Hepatic stellate cell (primary cell): ENCODE measurements at regions not wholly inside any gene's neighbourhood (a gene's known extent, or its start where the extent isn't known, plus 50 kb on each side); places are given as distances from the start of the nearest gene placed in this dataset.
"Not testable (repeated sequence)": the region's sequence is repeated elsewhere in the genome, so short reads cannot be mapped to it uniquely, and the experiment has no call there.

Experiments
- DNase-seq: peaks from one replicate; pipeline ENCODE4 v3.0.0; 2011; ENCODE audit warnings: low spot score

DNA sequence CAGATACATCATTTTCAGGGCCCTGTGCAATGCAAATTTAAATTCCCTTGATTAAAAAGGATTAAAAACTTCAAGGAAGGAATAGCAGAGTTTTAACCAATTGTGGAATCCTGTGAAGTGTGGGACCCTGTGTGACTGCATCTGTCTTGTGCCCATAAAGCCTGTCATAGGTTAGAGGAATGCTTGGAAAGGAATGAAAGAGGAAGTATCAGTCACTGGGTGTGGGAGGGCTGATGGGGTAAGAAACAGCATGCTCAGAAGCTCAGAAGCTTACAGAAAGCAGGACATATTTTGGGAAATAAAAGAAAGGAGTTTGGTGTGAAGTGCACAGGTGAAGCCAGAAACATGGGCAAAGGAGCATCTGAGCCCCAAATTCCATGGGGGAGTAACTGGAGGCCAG is 150.8 kb upstream of the ETV3 start:
- DNase-seq = no peak

DNA sequence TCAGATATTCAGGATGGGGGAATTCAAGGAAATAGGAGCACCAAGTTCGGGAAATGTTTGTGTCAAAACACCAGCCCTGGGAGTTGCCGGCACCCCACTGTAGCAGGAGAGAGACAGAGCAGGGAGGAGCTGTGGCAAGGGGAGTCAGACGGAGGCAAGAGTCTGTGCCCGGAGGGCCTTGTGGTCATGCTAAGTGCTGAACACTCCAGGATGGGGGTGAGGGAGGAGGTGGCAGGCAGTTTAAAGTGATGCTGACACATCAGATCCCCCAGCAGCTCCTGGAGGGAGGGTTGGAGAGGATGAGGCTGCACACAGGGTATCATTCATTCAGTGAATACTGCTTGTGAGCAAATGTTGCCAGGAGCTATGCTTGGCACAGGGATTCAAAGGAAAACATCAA is 150.3 kb upstream of the ETV3 start:
- DNase-seq = no peak

DNA sequence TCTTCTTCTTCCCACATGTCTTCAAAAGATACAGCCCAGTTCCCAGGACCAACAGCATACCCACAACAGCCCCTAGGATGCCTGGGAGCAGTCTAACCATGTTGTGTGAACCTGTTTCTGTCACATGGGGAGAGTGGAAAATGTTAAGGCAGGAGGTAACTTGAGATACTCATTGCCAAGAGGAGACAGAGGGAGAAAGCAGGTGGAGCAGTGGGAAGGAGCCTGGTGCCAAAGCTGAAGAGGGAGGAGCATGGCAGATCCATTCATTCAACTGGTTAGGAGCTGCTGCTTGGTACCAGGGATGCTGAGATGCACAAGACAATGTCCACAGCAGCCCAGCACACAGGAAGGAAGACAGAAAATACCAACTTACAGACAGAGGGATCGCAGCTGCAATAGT is 149.8 kb upstream of the ETV3 start:
- DNase-seq = no peak

DNA sequence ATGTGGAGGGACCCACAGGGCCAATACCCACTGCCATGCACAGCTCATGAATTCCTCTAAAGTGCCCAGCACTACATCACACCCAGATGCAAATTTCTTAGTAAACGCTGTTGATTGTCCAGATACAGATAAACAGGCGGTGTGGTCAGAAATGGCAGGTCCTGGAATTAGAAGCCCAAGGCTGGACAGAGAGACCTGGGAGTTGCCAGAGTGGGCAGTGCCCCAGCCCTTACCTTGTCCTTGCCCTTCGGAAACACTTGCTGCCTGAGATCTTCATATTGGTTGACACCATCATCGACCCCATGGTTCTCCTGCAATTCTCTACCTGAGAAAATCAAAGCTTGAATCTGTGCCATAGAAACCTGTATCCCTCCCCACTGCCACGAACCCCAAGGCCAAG is 149.3 kb upstream of the ETV3 start:
- DNase-seq = no peak

DNA sequence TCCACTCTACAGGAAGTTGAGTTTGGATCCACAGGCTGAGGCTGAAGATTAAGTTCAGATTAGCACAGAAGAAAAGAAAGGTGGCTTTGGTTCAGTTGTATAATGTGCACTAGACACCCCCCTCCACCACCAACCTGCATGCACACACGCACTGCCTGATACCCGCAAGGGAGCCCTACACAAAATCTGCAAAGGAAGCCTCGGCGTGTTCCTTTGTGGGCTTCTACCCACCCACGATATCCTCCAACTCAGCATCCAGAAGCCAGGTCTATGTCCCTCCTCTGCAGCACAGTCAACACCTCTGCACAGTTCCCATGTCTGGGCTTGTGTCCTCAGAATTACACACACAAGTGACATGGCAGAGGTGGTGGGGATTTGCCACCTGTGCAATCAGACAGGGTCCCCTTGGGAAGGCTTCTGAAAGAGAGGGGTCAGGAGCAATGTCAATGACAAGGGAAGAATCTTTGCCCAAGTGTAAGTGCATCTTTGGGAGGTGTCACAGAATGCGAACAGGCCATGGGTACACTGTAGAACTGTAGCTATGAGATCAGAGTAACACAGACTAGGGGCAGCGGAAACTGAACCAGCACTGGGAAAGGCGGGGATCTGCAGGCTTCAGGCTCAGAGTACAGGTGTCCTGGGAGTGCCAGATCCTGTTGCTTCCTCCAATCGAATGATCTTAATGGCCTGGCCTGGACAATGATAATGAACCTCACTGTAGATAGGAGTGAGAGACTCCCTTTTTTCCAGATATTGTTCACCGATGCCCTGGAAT is 148.6 kb upstream of the ETV3 start:
- no peak for DNase-seq

DNA sequence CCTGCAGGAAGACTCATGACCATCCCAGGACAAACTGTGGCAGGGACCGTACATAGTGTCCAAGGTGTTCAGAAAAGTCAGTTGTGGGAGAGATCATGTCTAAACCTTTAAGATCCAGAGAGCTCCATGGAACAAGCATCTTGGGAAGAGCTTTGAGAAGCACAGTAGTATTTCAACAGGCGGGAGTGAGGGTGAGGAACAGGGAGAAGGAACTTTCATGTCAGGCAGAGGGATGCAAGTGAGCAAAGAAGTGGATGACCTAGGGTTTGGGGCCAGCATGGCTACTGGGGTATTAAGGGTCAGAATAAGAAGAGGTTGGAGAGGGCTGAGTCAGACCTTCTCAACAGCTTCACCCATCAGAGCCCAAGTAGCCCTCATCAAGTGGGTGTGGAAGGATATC is 147.9 kb upstream of the ETV3 start:
- DNase-seq = no peak

DNA sequence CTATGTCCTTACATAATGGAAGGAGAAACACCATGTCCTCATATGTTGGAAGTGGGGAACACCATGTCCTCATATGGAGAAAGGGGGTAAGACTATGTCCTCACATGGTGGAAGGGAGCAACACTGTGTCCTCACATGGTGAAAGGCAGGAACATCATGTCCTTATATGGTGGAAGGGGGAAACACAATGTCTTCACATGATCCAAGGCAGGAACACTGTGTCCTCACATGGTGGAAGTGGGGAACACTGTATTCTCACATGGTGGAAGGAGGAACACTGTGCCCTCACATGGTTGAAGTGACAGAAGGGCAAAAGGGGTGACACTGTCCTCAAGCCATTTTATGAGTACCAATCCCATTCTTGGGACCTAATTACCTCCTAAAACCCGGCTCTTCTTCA is 146.3 kb upstream of the ETV3 start:
- DNase-seq = no peak

DNA sequence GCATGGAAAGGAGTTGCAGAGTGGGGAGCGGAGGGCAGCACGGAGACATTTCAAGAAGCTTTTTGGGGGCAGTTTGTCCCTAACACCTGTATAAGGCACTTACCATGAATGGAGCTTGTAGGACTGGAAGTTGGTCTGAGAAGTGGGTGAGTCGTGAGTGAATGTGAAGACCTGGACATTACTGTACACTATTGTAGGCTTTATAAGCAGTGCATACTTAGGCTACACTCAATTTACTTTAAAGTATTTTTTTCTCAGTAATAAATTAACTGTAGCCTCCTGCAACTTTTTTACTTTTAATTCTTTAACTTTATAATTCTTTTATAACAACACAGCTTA is 141.6 kb upstream of the ETV3 start:
- DNase-seq = no peak

DNA sequence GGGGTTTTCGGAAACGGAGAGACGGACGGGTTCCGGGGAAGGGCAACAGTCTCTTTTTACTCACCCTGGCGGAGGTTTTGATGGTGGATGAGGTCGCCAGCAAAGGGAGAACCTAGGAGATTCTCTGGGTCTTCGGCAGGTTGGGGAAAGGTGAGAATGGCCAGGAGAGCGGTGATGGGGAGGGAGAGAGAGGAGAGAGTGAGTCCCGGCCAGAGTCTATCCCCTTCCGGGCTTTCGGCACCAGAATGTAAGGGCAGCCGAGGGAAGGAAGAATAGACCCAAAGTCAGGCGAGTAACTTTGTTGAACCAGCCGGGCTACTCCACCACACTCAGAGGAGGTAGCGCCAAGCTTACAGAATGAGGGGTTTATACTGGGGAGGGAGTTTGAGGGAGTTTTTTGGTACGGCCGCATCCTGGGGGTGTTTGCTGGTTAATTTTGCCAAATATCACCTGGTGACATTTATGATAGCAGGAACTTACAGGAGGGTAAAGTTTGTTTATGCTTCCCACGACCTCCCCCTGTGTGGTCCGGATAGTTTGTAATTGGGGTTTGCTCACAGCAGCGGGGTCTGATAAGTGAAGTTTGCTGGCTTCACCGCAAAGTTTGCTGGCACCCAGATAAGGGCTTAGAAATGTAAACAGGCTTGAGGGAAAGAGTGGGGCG is 141.1 kb upstream of the ETV3 start:
- no peak for DNase-seq

DNA sequence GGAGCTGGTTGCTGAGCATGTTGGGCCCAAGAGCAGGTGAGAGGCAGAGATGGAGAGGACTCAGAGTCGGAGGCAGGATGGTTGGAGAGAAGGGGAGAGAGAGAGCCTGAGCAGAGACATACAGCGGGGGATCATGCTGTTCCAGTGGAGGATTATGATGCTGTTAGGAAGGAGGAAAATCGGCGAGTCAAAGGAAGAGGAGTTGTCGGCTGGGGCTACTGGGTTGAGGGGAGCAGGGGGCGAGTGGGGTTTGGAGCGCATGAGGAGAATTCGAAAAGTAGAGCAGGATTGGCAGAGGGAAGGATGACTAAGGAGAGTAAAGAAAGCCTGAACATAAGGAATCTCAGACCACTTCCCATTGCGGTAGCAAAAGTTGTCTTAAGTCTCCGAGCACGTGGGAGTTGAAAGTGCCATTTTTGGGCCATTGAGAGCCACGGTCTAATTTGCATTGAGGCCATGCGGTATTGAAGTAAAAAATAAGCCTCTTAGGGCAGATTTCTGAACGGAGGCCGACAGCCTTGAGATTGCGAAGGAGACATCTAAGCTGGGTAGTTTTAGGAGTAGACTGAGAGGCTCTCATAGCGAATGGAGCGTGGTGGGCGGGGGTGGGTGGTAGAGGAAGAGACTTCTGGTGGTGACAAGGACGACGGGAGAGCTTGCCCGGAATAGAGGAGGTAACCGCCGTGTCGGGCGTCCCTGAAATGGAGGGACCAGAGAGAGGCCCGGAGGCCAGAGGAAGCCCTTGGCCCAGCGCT is 140.4 kb upstream of the ETV3 start:
- DNase-seq = no peak

DNA sequence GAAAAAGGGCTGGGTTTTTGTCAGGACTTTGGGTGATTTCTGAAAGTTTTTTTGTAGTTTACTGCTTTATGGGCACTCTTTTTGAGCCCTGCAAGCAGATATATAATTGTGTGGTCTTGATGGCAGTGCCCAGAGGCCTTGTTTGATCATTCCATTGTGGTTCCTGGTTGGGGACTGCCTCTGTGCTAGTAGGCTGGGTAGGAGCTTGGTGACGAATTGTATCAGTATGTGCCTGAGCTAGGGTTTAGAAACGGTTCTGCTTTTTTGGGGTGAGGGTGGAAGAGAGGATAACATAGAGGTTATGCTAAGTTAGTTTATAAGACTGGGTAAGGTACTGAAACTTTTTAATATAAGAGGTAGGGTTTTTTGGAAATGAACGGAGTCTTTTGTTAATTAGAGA is 139.7 kb upstream of the ETV3 start:
- no peak for DNase-seq

DNA sequence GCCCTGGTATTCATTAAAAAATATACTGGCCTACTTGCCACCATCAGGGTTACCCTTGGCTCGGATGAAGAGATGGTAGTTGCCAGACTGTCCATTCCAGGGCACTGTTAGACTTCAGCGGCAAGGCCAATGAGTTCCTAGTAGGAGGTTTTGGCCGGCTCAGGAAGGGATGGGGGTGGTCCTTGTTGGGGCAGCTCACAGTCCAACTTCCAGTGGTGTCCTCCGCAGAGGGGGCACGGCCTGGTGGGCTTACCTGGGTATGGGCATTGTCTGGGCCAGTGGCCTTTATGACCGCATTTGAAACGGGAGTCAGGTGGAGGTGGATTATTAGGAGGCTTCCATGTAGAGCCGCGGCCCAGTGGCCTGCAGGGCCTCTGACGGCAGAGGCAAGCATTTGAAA is 139.1 kb upstream of the ETV3 start:
- no peak for DNase-seq

DNA sequence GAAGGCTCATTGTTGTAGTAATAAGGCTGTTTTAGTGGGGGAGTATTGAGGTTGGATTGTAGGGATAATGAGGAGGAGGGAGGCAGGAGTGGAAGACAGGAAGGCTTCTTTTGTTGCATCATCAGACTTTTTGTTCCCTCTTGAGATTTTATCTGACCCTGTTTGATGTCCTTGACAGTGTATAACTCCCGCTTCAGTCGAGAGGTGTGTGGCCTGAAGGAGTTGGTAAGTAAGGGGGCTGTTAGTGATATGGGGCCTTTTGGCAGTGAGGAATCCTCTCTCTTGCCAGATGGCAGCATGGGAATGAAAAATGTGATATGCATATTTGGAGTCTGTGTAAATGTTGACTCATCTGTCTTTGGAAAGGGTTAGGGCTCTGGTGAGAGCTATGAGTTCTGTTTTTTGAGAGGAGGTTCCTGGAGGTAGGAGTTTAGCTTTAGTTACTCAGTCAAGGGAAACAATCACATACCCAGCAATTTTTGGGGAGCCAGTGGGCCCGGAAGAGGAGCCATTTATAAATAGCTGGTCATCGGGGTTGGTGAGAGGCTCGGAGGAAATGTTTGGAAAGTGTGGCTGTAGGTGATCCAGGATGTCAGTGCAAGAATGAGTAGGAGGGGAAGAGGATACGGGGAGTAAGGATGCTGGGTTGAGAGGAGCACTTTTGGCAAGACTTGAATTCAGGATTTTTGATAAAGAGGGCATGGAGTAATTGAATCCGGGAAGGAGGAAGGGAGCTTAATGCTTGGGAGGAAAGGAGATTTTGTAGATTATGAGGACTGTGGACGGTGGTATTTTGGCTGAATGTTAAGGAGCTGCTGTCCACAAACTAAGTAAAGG is 136.7 kb upstream of the ETV3 start:
- peak; percentile 21 for DNase-seq

DNA sequence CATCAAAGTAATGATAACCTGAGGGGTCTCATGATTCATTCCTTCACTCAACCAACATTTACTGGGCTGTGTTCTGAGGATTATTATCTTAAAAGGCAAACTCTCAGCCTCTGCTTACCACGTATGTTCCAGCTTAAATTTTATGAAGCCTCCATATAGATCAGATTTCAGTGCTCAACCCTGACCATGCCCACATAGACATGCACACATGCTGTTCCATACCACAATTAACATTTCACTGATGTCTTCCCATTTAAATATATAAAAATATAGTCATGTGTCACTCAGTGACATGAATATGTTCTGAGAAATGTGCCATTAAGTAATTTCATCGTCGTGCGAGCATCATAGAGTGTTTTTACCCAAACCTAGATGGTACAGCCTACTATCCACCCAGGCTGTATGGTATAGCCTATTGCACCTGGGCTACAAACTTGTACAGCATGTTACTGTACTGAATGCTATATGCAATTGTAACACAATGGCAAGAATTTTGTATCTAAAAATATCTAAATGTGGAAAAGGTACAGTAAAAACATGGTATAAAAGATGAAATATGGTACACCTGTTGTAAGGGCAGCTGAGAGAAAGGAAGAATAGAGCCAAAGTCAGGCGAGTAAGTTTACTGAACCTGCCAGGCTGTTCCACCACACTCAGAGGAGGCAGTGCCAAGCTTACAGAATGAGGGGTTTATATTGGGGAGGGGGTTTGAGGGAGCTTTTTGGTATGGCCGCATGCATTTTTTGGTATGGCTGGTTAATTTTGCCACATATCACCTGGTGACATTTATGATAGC is 134.7 kb upstream of the ETV3 start:
- DNase-seq = no peak

DNA sequence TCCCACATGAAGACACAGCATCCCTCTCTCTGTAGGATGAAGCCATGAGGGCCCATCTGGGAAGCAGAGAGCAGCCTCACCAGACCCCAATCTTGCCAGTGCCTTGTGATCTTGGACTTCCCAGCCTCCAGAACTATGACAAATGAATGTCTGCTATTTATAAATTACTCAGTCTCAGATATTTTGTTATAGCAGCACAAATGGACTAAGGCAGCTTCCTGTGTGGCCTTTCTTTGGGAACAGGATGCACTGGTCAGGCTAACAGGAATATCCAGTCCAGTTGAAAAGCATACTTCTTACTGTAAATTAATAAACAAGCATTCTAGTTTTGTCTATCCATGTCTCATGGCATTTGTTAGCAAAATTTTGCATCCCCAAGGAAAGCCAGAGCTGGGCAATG is 134.1 kb upstream of the ETV3 start:
- DNase-seq = no peak

DNA sequence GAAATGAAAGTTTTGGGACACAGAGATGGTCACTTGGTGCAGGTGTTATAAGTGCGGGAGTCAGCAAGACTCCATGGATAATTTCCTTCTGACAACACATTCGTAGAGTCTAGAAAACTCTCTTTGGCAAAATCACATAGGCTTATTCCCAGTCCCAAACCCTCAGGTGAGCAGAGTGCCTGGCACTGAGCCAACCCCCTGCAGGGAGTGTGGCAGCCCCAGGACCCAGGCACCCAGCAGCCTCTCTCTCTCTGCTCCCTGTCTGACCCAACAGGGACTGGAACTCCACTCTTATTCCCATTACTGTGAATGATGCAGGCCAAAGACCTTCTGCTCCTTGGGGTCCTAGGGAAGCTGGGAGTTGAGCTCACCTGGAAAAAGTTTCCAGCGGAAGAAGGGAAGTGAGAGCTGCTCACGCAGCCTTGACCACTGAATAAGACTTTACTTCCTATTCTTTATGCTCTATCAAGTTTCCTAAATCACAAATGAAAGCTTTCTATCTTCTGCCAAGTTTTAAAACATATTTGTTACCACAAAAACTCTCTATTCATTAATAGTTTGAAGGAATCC is 132.6 kb upstream of the ETV3 start:
- DNase-seq = no peak

DNA sequence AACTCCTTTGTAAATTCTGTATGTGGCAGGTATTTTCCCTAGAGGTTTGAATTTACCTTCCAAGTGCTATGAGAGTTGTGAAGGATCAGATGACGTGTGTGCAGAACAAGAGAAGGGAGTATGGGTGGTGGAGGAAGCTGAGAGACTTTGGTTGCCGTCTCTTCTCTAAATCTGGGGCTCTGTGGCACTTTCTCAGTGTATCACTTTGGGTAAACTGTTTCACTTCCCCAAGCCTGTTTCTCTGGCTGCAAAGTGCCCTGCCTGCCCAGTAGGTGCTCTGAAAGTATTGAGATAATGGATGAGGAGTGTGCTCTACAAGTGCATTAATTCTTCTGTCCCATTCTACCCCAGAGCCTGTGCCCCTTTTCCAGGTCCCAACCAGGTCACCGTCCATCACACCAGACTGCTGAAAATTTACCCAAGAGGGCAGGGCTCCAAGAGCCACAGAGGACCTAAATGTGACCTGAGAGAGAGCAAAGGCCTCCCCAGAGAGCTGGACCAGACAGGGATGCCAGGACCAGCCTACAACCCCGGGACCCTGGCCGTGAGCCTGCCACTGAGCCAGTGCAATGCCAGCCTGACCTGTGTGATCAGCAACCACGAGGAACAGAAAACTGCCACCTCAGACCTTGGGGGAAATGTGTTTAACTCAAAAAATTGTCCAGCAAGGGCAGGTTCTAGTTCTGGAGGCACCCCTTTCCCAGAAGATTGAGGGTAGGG is 131.6 kb upstream of the ETV3 start:
- DNase-seq = no peak

DNA sequence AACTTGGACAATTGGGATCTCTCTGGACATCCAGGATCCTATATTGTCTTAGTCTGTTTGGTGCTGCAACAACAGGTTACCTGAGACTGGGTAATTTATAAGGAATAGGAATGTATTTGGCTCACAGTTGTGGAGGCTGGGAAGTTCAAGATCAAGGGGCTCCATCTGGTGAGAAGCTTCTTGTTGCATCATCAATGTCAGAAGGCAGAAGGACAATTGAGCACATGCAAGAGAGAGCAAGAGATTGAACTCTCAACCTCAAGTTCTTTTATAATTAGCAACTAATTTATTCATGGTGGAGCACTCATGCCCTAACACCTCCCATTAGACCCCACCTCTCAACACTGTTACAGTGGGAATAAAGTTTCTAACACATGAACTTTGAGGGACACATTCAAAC is 124.7 kb upstream of the ETV3 start:
- DNase-seq = no peak

DNA sequence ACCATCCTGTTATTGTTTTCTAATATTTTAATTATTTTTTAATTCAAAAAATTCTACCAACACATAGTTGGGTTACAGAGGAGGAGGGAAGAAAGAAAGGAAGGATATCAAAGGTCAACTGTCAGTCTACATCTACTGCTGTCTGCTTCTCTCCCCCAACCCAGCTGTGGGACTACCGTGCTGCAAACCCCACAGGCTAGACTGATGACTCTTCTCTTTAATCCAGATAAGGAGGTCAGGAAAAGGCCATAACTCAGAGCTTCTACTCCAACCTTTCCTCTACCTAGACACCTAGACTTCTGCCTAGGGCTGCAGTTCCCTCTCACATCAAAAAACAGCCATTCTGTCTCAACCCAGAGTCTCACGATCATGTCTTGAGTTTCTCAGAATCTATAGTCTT is 124.2 kb upstream of the ETV3 start:
- no peak for DNase-seq

DNA sequence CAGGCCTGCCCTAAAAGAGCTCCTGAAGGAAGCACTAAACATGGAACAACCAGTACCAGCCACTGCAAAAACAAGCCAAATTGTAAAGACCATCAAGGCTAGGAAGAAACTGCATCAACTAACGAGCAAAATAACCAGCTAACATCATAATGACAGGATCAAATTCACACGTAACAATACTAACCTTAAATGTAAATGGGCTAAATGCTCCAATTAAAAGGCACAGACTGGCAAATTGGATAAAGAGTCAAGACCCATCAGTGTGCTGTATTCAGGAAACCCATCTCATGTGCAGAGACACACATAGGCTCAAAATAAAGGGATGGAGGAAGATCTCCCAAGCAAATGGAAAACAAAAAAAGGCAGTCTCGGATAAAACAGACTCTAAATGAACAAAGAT is 117.7 kb upstream of the ETV3 start:
- not testable (repeated sequence) for DNase-seq

DNA sequence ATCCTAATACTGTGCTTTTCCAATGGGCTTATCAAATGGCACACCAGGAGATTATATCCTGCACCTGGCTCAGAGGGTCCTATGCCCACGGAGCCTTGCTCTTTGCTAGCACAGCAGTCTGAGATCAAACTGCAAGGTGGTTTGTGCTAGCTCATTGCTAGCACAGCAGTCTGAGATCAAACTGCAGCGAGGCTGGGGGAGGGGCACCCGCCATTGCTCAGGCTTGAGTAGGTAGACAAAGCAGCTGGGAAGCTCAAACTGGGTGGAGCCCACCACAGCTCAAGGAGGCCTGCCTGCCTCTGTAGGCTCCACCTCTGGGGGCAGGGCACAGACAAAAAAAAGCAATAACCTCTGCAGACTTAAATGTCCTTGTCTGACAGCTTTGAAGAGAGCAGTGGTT is 116.0 kb upstream of the ETV3 start:
- not testable (repeated sequence) for DNase-seq
